ENCODE measurements at regions not wholly inside any gene's neighbourhood (a gene's known extent, or its start where the extent isn't known, plus 50 kb on each side); places are given as distances from the start of the nearest gene placed in this dataset.

DNA sequence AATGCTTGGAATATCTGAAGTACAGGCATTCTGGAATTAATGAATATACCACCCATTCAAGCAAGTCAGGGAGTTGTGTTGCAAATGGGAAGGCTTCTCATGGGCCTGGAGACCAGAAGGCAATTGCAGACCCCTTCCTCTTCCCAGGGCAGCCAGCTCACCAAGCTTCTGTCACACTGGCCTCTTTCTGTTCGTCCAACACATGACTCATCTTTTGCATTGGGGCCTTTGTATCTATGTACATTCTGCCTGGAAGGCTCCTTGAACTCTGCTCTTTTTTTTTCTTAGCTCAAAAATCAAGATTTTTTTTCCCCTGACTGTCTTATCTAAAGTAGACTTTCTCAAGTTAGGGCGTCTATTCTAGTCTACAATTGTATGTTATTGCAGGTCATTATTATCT, 132.9 kb upstream of the MYLIP start:
- Histone ChIP-seq H3K79me2 (ENCODE audit: insufficient read depth) (no peaks in the 10 kb centered on the region), H3K9me3 (no peaks in the 10 kb centered on the region), H4K20me1 (ENCODE audit: insufficient read depth) (no peaks in the 10 kb centered on the region), H3K4me3 (ENCODE audit: low read depth in 2 of 2, low read length in 1 of 2) (no peak overlapping the region), H3K27ac (ENCODE audit: low read depth in 2 of 2, low read length in 1 of 2) (peak overlapping the region in 1 of 2 experiments; percentile 29; a peak in 1 of 4 replicates), H3F3A (replicated peaks; ENCODE audit: insufficient read depth) (no peaks in the 10 kb centered on the region), H2AFZ (ENCODE audit: low read depth) (no peak overlapping the region), H3K27me3 (ENCODE audit: insufficient read depth) (no peaks in the 10 kb centered on the region), H3K9me2 (no peaks in the 10 kb centered on the region), H3K9ac (no peak overlapping the region), H3K4me1 (ENCODE audit: control insufficient read depth in 1 of 2, insufficient read depth in 2 of 2, low read depth in 1 of 2, low read length in 1 of 2) (peaks cover 0 to 13% of the 10 kb centered on the region in 2 experiments; a peak in 1 of 4 replicates), H3K4me2 (no peak overlapping the region), H3K36me3 (replicated peaks in 1 of 2; ENCODE audit: control insufficient read depth in 1 of 2, insufficient read depth in 2 of 2, low read length in 1 of 2) (no peaks in the 10 kb centered on the region)
- ChIA-PET POLR2A (no interaction called here), CTCF (interaction anchor here (1.9 kb wide), 1 partner anchor 305 kb away, joined by 8 read pairs; no protein-coding TSS in a partner anchor)
- no peak for TF ChIP-seq YY1 (IDR thresholded peaks at IDR 0.05; ENCODE audit: low read depth)
- TF ChIP-seq ELF1 (IDR thresholded peaks at IDR 0.05), result no peak
- TF ChIP-seq, protein P1, sequence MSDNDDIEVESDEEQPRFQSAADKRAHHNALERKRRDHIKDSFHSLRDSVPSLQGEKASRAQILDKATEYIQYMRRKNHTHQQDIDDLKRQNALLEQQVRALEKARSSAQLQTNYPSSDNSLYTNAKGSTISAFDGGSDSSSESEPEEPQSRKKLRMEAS (IDR thresholded peaks at IDR 0.05; ENCODE audit: low read depth), result no peak
- TF ChIP-seq FOSL2 (IDR thresholded peaks at IDR 0.05; ENCODE audit: borderline replicate concordance, low read depth), result no peak
- TF ChIP-seq, protein P2, sequence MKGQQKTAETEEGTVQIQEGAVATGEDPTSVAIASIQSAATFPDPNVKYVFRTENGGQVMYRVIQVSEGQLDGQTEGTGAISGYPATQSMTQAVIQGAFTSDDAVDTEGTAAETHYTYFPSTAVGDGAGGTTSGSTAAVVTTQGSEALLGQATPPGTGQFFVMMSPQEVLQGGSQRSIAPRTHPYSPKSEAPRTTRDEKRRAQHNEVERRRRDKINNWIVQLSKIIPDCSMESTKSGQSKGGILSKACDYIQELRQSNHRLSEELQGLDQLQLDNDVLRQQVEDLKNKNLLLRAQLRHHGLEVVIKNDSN (IDR thresholded peaks at IDR 0.05; ENCODE audit: borderline replicate concordance, low read depth), result no peak
- no peak for TF ChIP-seq RAD21 (IDR thresholded peaks at IDR 0.05; ENCODE audit: low read length)
- no peak for TF ChIP-seq JUND (IDR thresholded peaks at IDR 0.05)
- no peak for TF ChIP-seq TCF12 (IDR thresholded peaks at IDR 0.05)
- TF ChIP-seq SIN3A (IDR thresholded peaks at IDR 0.05; ENCODE audit: borderline replicate concordance, low read depth, low read length), result no peak
- TF ChIP-seq TEAD4 (IDR thresholded peaks at IDR 0.05; ENCODE audit: borderline replicate concordance, insufficient read depth), result no peak
- no peak for TF ChIP-seq MEF2A (IDR thresholded peaks at IDR 0.05; ENCODE audit: borderline replicate concordance, low read depth)
- TF ChIP-seq, protein P3, sequence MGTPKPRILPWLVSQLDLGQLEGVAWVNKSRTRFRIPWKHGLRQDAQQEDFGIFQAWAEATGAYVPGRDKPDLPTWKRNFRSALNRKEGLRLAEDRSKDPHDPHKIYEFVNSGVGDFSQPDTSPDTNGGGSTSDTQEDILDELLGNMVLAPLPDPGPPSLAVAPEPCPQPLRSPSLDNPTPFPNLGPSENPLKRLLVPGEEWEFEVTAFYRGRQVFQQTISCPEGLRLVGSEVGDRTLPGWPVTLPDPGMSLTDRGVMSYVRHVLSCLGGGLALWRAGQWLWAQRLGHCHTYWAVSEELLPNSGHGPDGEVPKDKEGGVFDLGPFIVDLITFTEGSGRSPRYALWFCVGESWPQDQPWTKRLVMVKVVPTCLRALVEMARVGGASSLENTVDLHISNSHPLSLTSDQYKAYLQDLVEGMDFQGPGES (IDR thresholded peaks at IDR 0.05; ENCODE audit: low read depth, low read length), result no peak
- 25% methylated on average over 2 of the region's 2 CpGs for WGBS (ENCODE audit: low lambda C conversion rate)
- DNase-seq, result no peak

DNA sequence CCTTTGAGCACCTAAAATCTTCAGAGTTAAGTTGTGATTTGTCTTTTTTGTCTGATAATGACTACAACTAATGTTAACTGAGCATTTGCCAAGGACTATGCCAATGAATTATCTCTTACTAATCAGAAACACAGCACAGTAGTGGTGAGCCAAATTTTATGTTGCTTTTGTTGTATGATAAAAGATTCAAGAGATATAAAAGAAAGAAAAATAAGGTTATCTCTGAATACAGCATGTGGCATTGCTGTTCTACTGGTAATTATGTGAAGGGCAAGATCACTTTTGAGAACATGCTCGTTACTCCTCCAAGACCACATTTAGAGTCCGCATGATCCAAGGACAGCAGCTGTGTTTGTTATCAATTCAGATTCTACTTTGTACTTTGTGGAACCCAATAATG, 133.4 kb upstream of the MYLIP start:
- ChIA-PET POLR2A (no interaction called here), CTCF (interaction anchor here (1.9 kb wide), 1 partner anchor 304 kb away, joined by 8 read pairs; no protein-coding TSS in a partner anchor)
- no peaks in the 10 kb centered on the region for H3K9me3 ChIP-seq
- no peaks in the 10 kb centered on the region for H3K9me2 ChIP-seq
- no peaks in the 10 kb centered on the region for H3F3A ChIP-seq (replicated peaks; ENCODE audit: insufficient read depth)
- no peak overlapping the region for H2AFZ ChIP-seq (ENCODE audit: low read depth)
- H3K27me3 ChIP-seq (ENCODE audit: insufficient read depth), result no peaks in the 10 kb centered on the region
- no peak overlapping the region for H3K9ac ChIP-seq
- no peaks in the 10 kb centered on the region for H3K79me2 ChIP-seq (ENCODE audit: insufficient read depth)
- H3K4me3 ChIP-seq (ENCODE audit: low read depth in 2 of 2, low read length in 1 of 2), result no peak overlapping the region
- no peaks in the 10 kb centered on the region for H4K20me1 ChIP-seq (ENCODE audit: insufficient read depth)
- H3K36me3 ChIP-seq (replicated peaks in 1 of 2; ENCODE audit: control insufficient read depth in 1 of 2, insufficient read depth in 2 of 2, low read length in 1 of 2), result no peaks in the 10 kb centered on the region
- 72% methylated on average over 2 of the region's 2 CpGs for WGBS (ENCODE audit: low lambda C conversion rate)
- DNase-seq, result no peak
- H3K27ac ChIP-seq (ENCODE audit: low read depth in 2 of 2, low read length in 1 of 2), result peak overlapping the region in 1 of 2 experiments; percentile 29; a peak in 1 of 4 replicates
- no peak overlapping the region for H3K4me2 ChIP-seq
- H3K4me1 ChIP-seq (ENCODE audit: control insufficient read depth in 1 of 2, insufficient read depth in 2 of 2, low read depth in 1 of 2, low read length in 1 of 2), result peaks cover 0 to 13% of the 10 kb centered on the region in 2 experiments; a peak in 1 of 4 replicates
- TF ChIP-seq EP300 (IDR thresholded peaks at IDR 0.05; ENCODE audit: borderline replicate concordance in 1 of 2, low read depth in 1 of 2, low read length in 1 of 2) (0 out of 4 replicates have a peak, but pooled peaks of 1 of the 2 experiments have one; percentile 7), GATA2 (CRISPR knock-in tag; IDR thresholded peaks at IDR 0.05) (peak; percentile 48), TAF1 (IDR thresholded peaks at IDR 0.05; ENCODE audit: borderline replicate concordance, low read depth, low read length) (no peak), EZH2phosphoT487 (IDR thresholded peaks at IDR 0.05; ENCODE audit: borderline replicate concordance, low read depth) (no peak), TCF12 (IDR thresholded peaks at IDR 0.05) (no peak), NFIC (IDR thresholded peaks at IDR 0.05; ENCODE audit: borderline replicate concordance) (no peak), RAD21 (IDR thresholded peaks at IDR 0.05; ENCODE audit: low read length) (no peak), SIN3A (IDR thresholded peaks at IDR 0.05; ENCODE audit: borderline replicate concordance, low read depth, low read length) (no peak), FOXJ3 (CRISPR knock-in tag; IDR thresholded peaks at IDR 0.05) (no peak), ELF1 (IDR thresholded peaks at IDR 0.05) (no peak), NRF1 (IDR thresholded peaks at IDR 0.05; ENCODE audit: low read depth, low read length) (no peak), RCOR1 (IDR thresholded peaks at IDR 0.05; ENCODE audit: low read length) (no peak)
- TF ChIP-seq, protein P4, sequence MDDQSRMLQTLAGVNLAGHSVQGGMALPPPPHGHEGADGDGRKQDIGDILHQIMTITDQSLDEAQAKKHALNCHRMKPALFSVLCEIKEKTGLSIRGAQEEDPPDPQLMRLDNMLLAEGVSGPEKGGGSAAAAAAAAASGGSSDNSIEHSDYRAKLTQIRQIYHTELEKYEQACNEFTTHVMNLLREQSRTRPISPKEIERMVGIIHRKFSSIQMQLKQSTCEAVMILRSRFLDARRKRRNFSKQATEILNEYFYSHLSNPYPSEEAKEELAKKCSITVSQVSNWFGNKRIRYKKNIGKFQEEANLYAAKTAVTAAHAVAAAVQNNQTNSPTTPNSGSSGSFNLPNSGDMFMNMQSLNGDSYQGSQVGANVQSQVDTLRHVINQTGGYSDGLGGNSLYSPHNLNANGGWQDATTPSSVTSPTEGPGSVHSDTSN (IDR thresholded peaks at IDR 0.05), result no peak
- TF ChIP-seq, protein P1 (IDR thresholded peaks at IDR 0.05; ENCODE audit: low read depth), result no peak
- TF ChIP-seq, protein P5, sequence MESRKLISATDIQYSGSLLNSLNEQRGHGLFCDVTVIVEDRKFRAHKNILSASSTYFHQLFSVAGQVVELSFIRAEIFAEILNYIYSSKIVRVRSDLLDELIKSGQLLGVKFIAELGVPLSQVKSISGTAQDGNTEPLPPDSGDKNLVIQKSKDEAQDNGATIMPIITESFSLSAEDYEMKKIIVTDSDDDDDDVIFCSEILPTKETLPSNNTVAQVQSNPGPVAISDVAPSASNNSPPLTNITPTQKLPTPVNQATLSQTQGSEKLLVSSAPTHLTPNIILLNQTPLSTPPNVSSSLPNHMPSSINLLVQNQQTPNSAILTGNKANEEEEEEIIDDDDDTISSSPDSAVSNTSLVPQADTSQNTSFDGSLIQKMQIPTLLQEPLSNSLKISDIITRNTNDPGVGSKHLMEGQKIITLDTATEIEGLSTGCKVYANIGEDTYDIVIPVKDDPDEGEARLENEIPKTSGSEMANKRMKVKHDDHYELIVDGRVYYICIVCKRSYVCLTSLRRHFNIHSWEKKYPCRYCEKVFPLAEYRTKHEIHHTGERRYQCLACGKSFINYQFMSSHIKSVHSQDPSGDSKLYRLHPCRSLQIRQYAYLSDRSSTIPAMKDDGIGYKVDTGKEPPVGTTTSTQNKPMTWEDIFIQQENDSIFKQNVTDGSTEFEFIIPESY (IDR thresholded peaks at IDR 0.05; ENCODE audit: borderline replicate concordance, low read depth), result no peak
- TF ChIP-seq, protein P2 (IDR thresholded peaks at IDR 0.05; ENCODE audit: borderline replicate concordance, low read depth), result no peak
